Trophoblast cell (in vitro differentiated cells and primary cell): ENCODE measurements at regions not wholly inside any gene's neighbourhood (a gene's known extent, or its start where the extent isn't known, plus 50 kb on each side); places are given as distances from the start of the nearest gene placed in this dataset.
A peak's percentile ranks its signal among the peaks of the same experiment; 100 is the strongest.

Source experiments
- DNase-seq, 2 donors: peaks; one replicate each; pipeline ENCODE4 v3.0.0-alpha.2; 2016
- H2AFZ ChIP-seq: 2 replicates; pipeline ENCODE4 v1.6.1; 2013; ENCODE audit warnings: low read length, moderate library complexity, mild to moderate bottlenecking; ENCODE audit not compliant: insufficient read depth, poor library complexity
- H2AK5ac ChIP-seq: 2 replicates; pipeline ENCODE4 v1.6.1; 2013; ENCODE audit warnings: mild to moderate bottlenecking, low read length
- H2BK120ac ChIP-seq: 2 replicates; pipeline ENCODE4 v1.6.1; 2013; ENCODE audit warnings: low read length, mild to moderate bottlenecking, moderate library complexity; ENCODE audit not compliant: insufficient read depth, poor library complexity
- H2BK12ac ChIP-seq: 2 replicates; pipeline ENCODE4 v1.6.1; 2013; ENCODE audit warnings: mild to moderate bottlenecking, low read length, moderate library complexity
- H2BK5ac ChIP-seq: 2 replicates; pipeline ENCODE4 v1.6.1; 2013; ENCODE audit warnings: low read length, low read depth, moderate library complexity, mild to moderate bottlenecking; ENCODE audit not compliant: poor library complexity
- H3K14ac ChIP-seq: 2 replicates; pipeline ENCODE4 v1.6.1; 2013; ENCODE audit warnings: mild to moderate bottlenecking, low read length
- H3K18ac ChIP-seq: 2 replicates; pipeline ENCODE4 v1.6.1; 2013; ENCODE audit warnings: mild to moderate bottlenecking, low read length
- H3K23ac ChIP-seq: 2 replicates; pipeline ENCODE4 v1.6.1; 2013; ENCODE audit warnings: low read length
- H3K27ac ChIP-seq: 2 replicates; pipeline ENCODE4 v1.5.1; 2013; ENCODE audit warnings: low read depth, mild to moderate bottlenecking, inconsistent platforms, low read length, moderate library complexity
- H3K27me3 ChIP-seq: 2 replicates; pipeline ENCODE4 v1.6.1; 2013; ENCODE audit warnings: inconsistent platforms, mild to moderate bottlenecking, low read length, moderate library complexity; ENCODE audit not compliant: insufficient read depth
- H3K36me3 ChIP-seq, 2 experiments: 1 replicate in 1 of 2; 2 replicates in 1 of 2; pipeline ENCODE4 v1.6.1; 2013; ENCODE audit warnings: low read length in 2 of 2, mild to moderate bottlenecking in 2 of 2, moderate library complexity in 1 of 2; ENCODE audit not compliant: insufficient read depth in 2 of 2, control insufficient read depth in 1 of 2
- H3K4ac ChIP-seq: 2 replicates; pipeline ENCODE4 v1.6.1; 2013; ENCODE audit warnings: low read depth, mild to moderate bottlenecking, low read length, moderate library complexity
- H3K4me1 ChIP-seq, 2 experiments: 1 replicate in 1 of 2; 2 replicates in 1 of 2; pipeline ENCODE4 v1.6.1; 2013; ENCODE audit warnings: low read length in 2 of 2, mild to moderate bottlenecking in 2 of 2, moderate library complexity in 1 of 2; ENCODE audit not compliant: insufficient read depth in 2 of 2, control insufficient read depth in 1 of 2
- H3K4me2 ChIP-seq: 2 replicates; pipeline ENCODE4 v1.6.1; 2013; ENCODE audit warnings: inconsistent platforms, mild to moderate bottlenecking, low read length, moderate library complexity
- H3K4me3 ChIP-seq: 2 replicates; pipeline ENCODE4 v1.5.1; 2013; ENCODE audit warnings: mild to moderate bottlenecking, low read depth, low read length, inconsistent platforms
- H3K79me1 ChIP-seq: one replicate; pipeline ENCODE4 v1.6.1; 2013; ENCODE audit warnings: low read length
- H3K79me2 ChIP-seq: 2 replicates; pipeline ENCODE4 v1.6.1; 2013; ENCODE audit warnings: low read length, mild to moderate bottlenecking; ENCODE audit not compliant: control insufficient read depth, insufficient read depth, poor library complexity
- H3K9ac ChIP-seq: 2 replicates; pipeline ENCODE4 v1.6.1; 2013; ENCODE audit warnings: mild to moderate bottlenecking, low read length
- H3K9me3 ChIP-seq: 2 replicates; pipeline ENCODE4 v1.6.1; 2013; ENCODE audit warnings: low read depth, mild to moderate bottlenecking, control low read depth, inconsistent platforms, low read length; ENCODE audit not compliant: insufficient read depth
- H4K12ac ChIP-seq: 2 replicates; pipeline ENCODE4 v1.6.1; 2013; ENCODE audit warnings: low read depth, mild to moderate bottlenecking, low read length, moderate library complexity
- H4K8ac ChIP-seq: 2 replicates; pipeline ENCODE4 v1.6.1; 2013; ENCODE audit warnings: low read depth, mild to moderate bottlenecking, low read length, moderate library complexity
- H4K91ac ChIP-seq: one replicate; pipeline ENCODE4 v1.6.1; 2013; ENCODE audit warnings: low read depth, mild to moderate bottlenecking, low read length, moderate library complexity
- WGBS: extraction: QIAGEN DNeasy Blood & Tissue Kit; methylation state at CpG from one replicate; pipeline ENCODE4 v1.1.7; 2013; ENCODE audit warnings: missing lambda C conversion rate; ENCODE audit not compliant: insufficient read length, insufficient coverage; ENCODE audit errors: extremely low coverage; 5-methylcytosine and 5-hydroxymethylcytosine counted together

GRCh38 chr20:22343612-22344011 lies 240.8 kb downstream of the FOXA2 start:
- H3K79me2 ChIP-seq: no peaks in the 10 kb centered on the region
- no peak overlapping the region for H3K9ac ChIP-seq
- no peak overlapping the region for H3K23ac ChIP-seq
- no peaks in the 10 kb centered on the region for H3K4me1 ChIP-seq
- H3K36me3 ChIP-seq: no peaks in the 10 kb centered on the region
- H2BK120ac ChIP-seq: no peak overlapping the region
- no peak overlapping the region for H4K91ac ChIP-seq
- no peaks in the 10 kb centered on the region for H3K27me3 ChIP-seq
- no peak overlapping the region for H4K12ac ChIP-seq
- no peak overlapping the region for H2BK12ac ChIP-seq
- no peaks in the 10 kb centered on the region for H3K9me3 ChIP-seq
- H3K79me1 ChIP-seq: no peaks in the 10 kb centered on the region
- H3K4ac ChIP-seq: no peak overlapping the region
- H3K14ac ChIP-seq: no peak overlapping the region
- no peak overlapping the region for H2AFZ ChIP-seq
- H3K4me3 ChIP-seq: no peak overlapping the region
- H3K27ac ChIP-seq: no peak overlapping the region
- no peak overlapping the region for H3K18ac ChIP-seq
- no peak for DNase-seq
- H2AK5ac ChIP-seq: no peak overlapping the region
- no peak overlapping the region for H4K8ac ChIP-seq
- WGBS: no CpG with 5 or more reads among the region's 29 CpGs
- H3K4me2 ChIP-seq: no peak overlapping the region
- H2BK5ac ChIP-seq: no peak overlapping the region

- Histone ChIP-seq H2BK5ac (no peak overlapping the region), H3K36me3 (no peaks in the 10 kb centered on the region), H3K18ac (no peak overlapping the region), H3K79me1 (no peaks in the 10 kb centered on the region), H4K12ac (no peak overlapping the region), H4K8ac (no peak overlapping the region), H3K23ac (no peak overlapping the region), H4K91ac (no peak overlapping the region), H3K27me3 (no peaks in the 10 kb centered on the region), H3K4ac (no peak overlapping the region), H2AK5ac (no peak overlapping the region), H3K4me1 (no peaks in the 10 kb centered on the region), H2BK120ac (no peak overlapping the region), H3K9me3 (no peaks in the 10 kb centered on the region), H2BK12ac (no peak overlapping the region), H3K9ac (no peak overlapping the region), H3K4me3 (no peak overlapping the region), H3K4me2 (no peak overlapping the region), H2AFZ (no peak overlapping the region), H3K27ac (no peak overlapping the region), H3K14ac (no peak overlapping the region), H3K79me2 (no peaks in the 10 kb centered on the region)
- no CpG with 5 or more reads among the region's 4 CpGs for WGBS
- no peak for DNase-seq
Observed at GRCh38 chr20:22342410-22342809, 242.0 kb downstream of the FOXA2 start.

- WGBS: no CpG with 5 or more reads among the region's 6 CpGs
Observed at GRCh38 chr20:22341508-22341907, 242.9 kb downstream of the FOXA2 start.

GRCh38 chr20:22339946-22340345 lies 244.4 kb downstream of the FOXA2 start:
- WGBS: no CpG with 5 or more reads among the region's 5 CpGs
- H3K79me1 ChIP-seq: no peaks in the 10 kb centered on the region
- no peak for DNase-seq
- no peaks in the 10 kb centered on the region for H3K36me3 ChIP-seq
- H2BK5ac ChIP-seq: no peak overlapping the region
- no peak overlapping the region for H2BK12ac ChIP-seq
- H3K9me3 ChIP-seq: no peaks in the 10 kb centered on the region
- H4K8ac ChIP-seq: no peak overlapping the region
- H2BK120ac ChIP-seq: no peak overlapping the region
- no peak overlapping the region for H3K9ac ChIP-seq
- H3K4me1 ChIP-seq: no peaks in the 10 kb centered on the region
- H3K4me3 ChIP-seq: no peak overlapping the region
- H4K91ac ChIP-seq: no peak overlapping the region
- H3K27ac ChIP-seq: no peak overlapping the region
- no peak overlapping the region for H3K4me2 ChIP-seq
- H2AFZ ChIP-seq: no peak overlapping the region
- no peaks in the 10 kb centered on the region for H3K27me3 ChIP-seq
- H2AK5ac ChIP-seq: no peak overlapping the region
- no peak overlapping the region for H3K23ac ChIP-seq
- H3K4ac ChIP-seq: no peak overlapping the region
- no peak overlapping the region for H3K14ac ChIP-seq
- H3K79me2 ChIP-seq: no peaks in the 10 kb centered on the region
- no peak overlapping the region for H4K12ac ChIP-seq
- no peak overlapping the region for H3K18ac ChIP-seq

More at GRCh38 chr20:22341508-22341907, 242.9 kb downstream of the FOXA2 start:
- Histone ChIP-seq H3K18ac (no peak overlapping the region), H3K4me2 (no peak overlapping the region), H3K14ac (no peak overlapping the region), H2AK5ac (no peak overlapping the region), H3K79me2 (no peaks in the 10 kb centered on the region), H3K4ac (no peak overlapping the region), H2BK120ac (no peak overlapping the region), H2BK12ac (no peak overlapping the region), H2BK5ac (no peak overlapping the region), H3K36me3 (no peaks in the 10 kb centered on the region), H3K27ac (no peak overlapping the region), H3K4me3 (no peak overlapping the region), H3K9me3 (no peaks in the 10 kb centered on the region), H3K27me3 (no peaks in the 10 kb centered on the region), H3K4me1 (no peaks in the 10 kb centered on the region), H4K12ac (no peak overlapping the region), H3K23ac (no peak overlapping the region), H4K91ac (no peak overlapping the region), H3K79me1 (no peaks in the 10 kb centered on the region), H2AFZ (no peak overlapping the region), H3K9ac (no peak overlapping the region), H4K8ac (no peak overlapping the region)
- DNase-seq: peak in 1 of 2 donors; percentile 10
